OCI-LY1 (cell line): ENCODE measurements at regions not wholly inside any gene's neighbourhood (a gene's known extent, or its start where the extent isn't known, plus 50 kb on each side); places are given as distances from the start of the nearest gene placed in this dataset.

Experiments
- H2AFZ ChIP-seq: fragments of 200-600 bp; sonication (generic), shearing (Covaris generic); 2 replicates; pipeline ENCODE4 v1.6.0; 2014; ENCODE audit warnings: antibody characterized with exemption, mild to moderate bottlenecking, low read length
- H3F3A ChIP-seq: fragments of 200-600 bp; sonication (generic), shearing (Covaris generic); 2 replicates; pipeline ENCODE4 v1.6.0; 2014; ENCODE audit warnings: mild to moderate bottlenecking, antibody characterized with exemption, low read length, moderate library complexity; ENCODE audit not compliant: insufficient read depth
- H3K27ac ChIP-seq: fragments of 200-600 bp; sonication (generic); 2 replicates; pipeline ENCODE4 v1.5.1; 2014; ENCODE audit warnings: low read length, mixed run types, mild to moderate bottlenecking, low read depth; ENCODE audit not compliant: poor library complexity, severe bottlenecking
- H3K27me3 ChIP-seq: fragments of 200-600 bp; sonication (generic); 2 replicates; pipeline ENCODE4 v1.6.0; 2014; ENCODE audit warnings: antibody characterized with exemption, mild to moderate bottlenecking, low read length, moderate library complexity; ENCODE audit not compliant: insufficient read depth
- H3K36me3 ChIP-seq: fragments of 200-600 bp; sonication (generic); 2 replicates; pipeline ENCODE4 v1.6.1; 2014; ENCODE audit warnings: mild to moderate bottlenecking, antibody characterized with exemption, low read length, moderate library complexity, mixed read lengths; ENCODE audit not compliant: insufficient read depth
- H3K4me1 ChIP-seq: fragments of 200-600 bp; sonication (generic); 2 replicates; pipeline ENCODE4 v1.5.1; 2014; ENCODE audit warnings: mild to moderate bottlenecking, low read length, moderate library complexity; ENCODE audit not compliant: insufficient read depth, severe bottlenecking
- H3K4me2 ChIP-seq: fragments of 200-600 bp; sonication (generic), shearing (Covaris generic); 2 replicates; pipeline ENCODE4 v1.6.1; 2014; ENCODE audit warnings: low read length
- H3K4me3 ChIP-seq: fragments of 200-600 bp; sonication (generic); 2 replicates; pipeline ENCODE4 v1.5.1; 2014; ENCODE audit warnings: low read length, low read depth, mild to moderate bottlenecking, mixed read lengths; ENCODE audit not compliant: poor library complexity, severe bottlenecking
- H3K79me2 ChIP-seq: fragments of 200-600 bp; shearing (Covaris generic); 2 replicates; pipeline ENCODE4 v1.6.1; 2016; ENCODE audit warnings: mixed run types, low read length, mixed read lengths; ENCODE audit not compliant: insufficient read depth
- H3K9ac ChIP-seq: fragments of 200-600 bp; sonication (generic), shearing (Covaris generic); 2 replicates; pipeline ENCODE4 v1.6.1; 2014; ENCODE audit warnings: mild to moderate bottlenecking, low read length, mixed read lengths
- H3K9me2 ChIP-seq: fragments of 200-600 bp; sonication (generic), shearing (Covaris generic); 2 replicates; pipeline ENCODE4 v1.6.1; 2014; ENCODE audit warnings: low read depth, mild to moderate bottlenecking, low read length, mixed read lengths
- H3K9me3 ChIP-seq: fragments of 200-600 bp; shearing (Covaris generic); 2 replicates; pipeline ENCODE4 v1.6.1; 2014; ENCODE audit warnings: low read length, mixed read lengths
- H4K20me1 ChIP-seq: fragments of 200-600 bp; sonication (generic), shearing (Covaris generic); 2 replicates; pipeline ENCODE4 v1.6.0; 2016; ENCODE audit warnings: mild to moderate bottlenecking, low read length; ENCODE audit not compliant: insufficient read depth
- CTCF ChIP-seq: fragments of 200-600 bp; sonication (generic), shearing (Covaris generic); IDR thresholded peaks from 2 replicates; pipeline ENCODE4 v1.5.1; 2017; ENCODE audit warnings: mild to moderate bottlenecking, antibody characterized with exemption, low read length, moderate library complexity, mixed read lengths
- EZH2 ChIP-seq: fragments of 200-600 bp; sonication (generic), shearing (Covaris generic); IDR thresholded peaks from 2 replicates; pipeline ENCODE4 v1.8.0; 2017; ENCODE audit warnings: borderline replicate concordance, mixed run types, mild to moderate bottlenecking, antibody characterized with exemption, low read length, moderate library complexity, mixed read lengths

- no peak overlapping the region for H3K4me2 ChIP-seq
- H3K36me3 ChIP-seq = no peaks in the 10 kb centered on the region
- TF ChIP-seq CTCF (peak; percentile 27; the same call in 1 of the 2 replicates), EZH2 (no peak)
- no peaks in the 10 kb centered on the region; the same call in 1 of the 2 replicates for H3K27me3 ChIP-seq
- H3K9ac ChIP-seq = no peak overlapping the region
- H3K4me1 ChIP-seq = no peaks in the 10 kb centered on the region
- H3K9me3 ChIP-seq = no peaks in the 10 kb centered on the region
- no peak overlapping the region for H3K27ac ChIP-seq
- no peaks in the 10 kb centered on the region for H4K20me1 ChIP-seq
- H3F3A ChIP-seq = no peaks in the 10 kb centered on the region
- H3K79me2 ChIP-seq = no peaks in the 10 kb centered on the region
- no peak overlapping the region for H3K4me3 ChIP-seq
- H2AFZ ChIP-seq = no peak overlapping the region
- H3K9me2 ChIP-seq = no peaks in the 10 kb centered on the region
Observed at GRCh38 chr3:13192471-13193213, 119.4 kb upstream of the IQSEC1 start.

GRCh38 chr3:13191016-13191415, 117.8 kb upstream of the IQSEC1 start:
- no peak overlapping the region for H2AFZ ChIP-seq
- H3F3A ChIP-seq = no peaks in the 10 kb centered on the region
- H3K9ac ChIP-seq = no peak overlapping the region
- no peaks in the 10 kb centered on the region for H3K79me2 ChIP-seq
- H3K9me3 ChIP-seq = no peaks in the 10 kb centered on the region
- H3K4me2 ChIP-seq = no peak overlapping the region
- H4K20me1 ChIP-seq = no peaks in the 10 kb centered on the region
- no peak overlapping the region for H3K27ac ChIP-seq
- no peak overlapping the region for H3K4me3 ChIP-seq
- H3K27me3 ChIP-seq = no peaks in the 10 kb centered on the region; the same call in 1 of the 2 replicates
- no peaks in the 10 kb centered on the region for H3K4me1 ChIP-seq
- no peaks in the 10 kb centered on the region for H3K9me2 ChIP-seq
- TF ChIP-seq CTCF = no peak
- no peak for TF ChIP-seq EZH2
- H3K36me3 ChIP-seq = no peaks in the 10 kb centered on the region

- H3K27me3 ChIP-seq = no peaks in the 10 kb centered on the region; the same call in 1 of the 2 replicates
- H3F3A ChIP-seq = no peaks in the 10 kb centered on the region
- H3K4me2 ChIP-seq = no peak overlapping the region
- H3K9ac ChIP-seq = no peak overlapping the region
- no peaks in the 10 kb centered on the region for H4K20me1 ChIP-seq
- no peaks in the 10 kb centered on the region for H3K79me2 ChIP-seq
- H3K4me3 ChIP-seq = no peak overlapping the region
- no peaks in the 10 kb centered on the region for H3K9me3 ChIP-seq
- H3K4me1 ChIP-seq = no peaks in the 10 kb centered on the region
- no peaks in the 10 kb centered on the region for H3K36me3 ChIP-seq
- no peak overlapping the region for H3K27ac ChIP-seq
- H3K9me2 ChIP-seq = no peaks in the 10 kb centered on the region
- H2AFZ ChIP-seq = no peak overlapping the region
- TF ChIP-seq EZH2 = no peak
- TF ChIP-seq CTCF = no peak
Observed at GRCh38 chr3:13190378-13190765, 117.1 kb upstream of the IQSEC1 start.
